Smooth muscle cell (in vitro differentiated cells): ENCODE measurements at regions not wholly inside any gene's neighbourhood (a gene's known extent, or its start where the extent isn't known, plus 50 kb on each side); places are given as distances from the start of the nearest gene placed in this dataset.
A peak's percentile ranks its signal among the peaks of the same experiment; 100 is the strongest.

Experiments used
- DNase-seq: peaks from one replicate; lab custom pipeline; 2025; ENCODE audit not compliant: unreplicated experiment; lab: John Stamatoyannopoulos, UW
- H2AFZ ChIP-seq: fragments of 200-600 bp; sonication (generic); 2 replicates; pipeline ENCODE4 v1.6.0; 2016; ENCODE audit warnings: antibody characterized with exemption, low read depth, mild to moderate bottlenecking
- H3F3A ChIP-seq: fragments of 200-600 bp; sonication (generic); 2 replicates; pipeline ENCODE4 v1.6.0; 2017; ENCODE audit warnings: antibody characterized with exemption, low read depth
- H3K27ac ChIP-seq: fragments of 200-600 bp; sonication (generic); 2 replicates; pipeline ENCODE4 v1.5.1; 2016; ENCODE audit warnings: low read depth, mild to moderate bottlenecking
- H3K27me3 ChIP-seq: fragments of 200-600 bp; sonication (generic); 2 replicates; pipeline ENCODE4 v1.6.1; 2016; ENCODE audit warnings: low read depth, mild to moderate bottlenecking
- H3K36me3 ChIP-seq: fragments of 200-600 bp; sonication (generic); 2 replicates; pipeline ENCODE4 v1.5.1; 2016; ENCODE audit warnings: low read depth
- H3K4me1 ChIP-seq: fragments of 200-600 bp; sonication (generic); 2 replicates; pipeline ENCODE4 v1.5.1; 2016; ENCODE audit warnings: low read depth
- H3K4me2 ChIP-seq: fragments of 200-600 bp; sonication (generic); 2 replicates; pipeline ENCODE4 v1.6.0; 2016; ENCODE audit warnings: mild to moderate bottlenecking
- H3K4me3 ChIP-seq: fragments of 200-600 bp; sonication (generic); 2 replicates; pipeline ENCODE4 v1.5.1; 2016; ENCODE audit warnings: mild to moderate bottlenecking
- H3K79me2 ChIP-seq: fragments of 200-600 bp; sonication (generic); 2 replicates; pipeline ENCODE4 v1.6.0; 2016; ENCODE audit warnings: low read depth, mild to moderate bottlenecking
- H3K9ac ChIP-seq: fragments of 200-600 bp; sonication (generic); 2 replicates; pipeline ENCODE4 v1.6.0; 2016; ENCODE audit warnings: low read depth
- H3K9me3 ChIP-seq: fragments of 200-600 bp; sonication (generic); replicated peaks from 2 replicates; pipeline ENCODE4 v1.5.1; 2016; ENCODE audit warnings: low read depth
- H4K20me1 ChIP-seq: fragments of 200-600 bp; sonication (generic); 2 replicates; pipeline ENCODE4 v1.6.0; 2016; ENCODE audit warnings: low read depth
- CTCF ChIP-seq: fragments of 200-600 bp; sonication (generic); IDR thresholded peaks from 2 replicates; pipeline ENCODE4 v1.5.1; 2017; ENCODE audit warnings: borderline replicate concordance, mild to moderate bottlenecking, antibody characterized with exemption; ENCODE audit not compliant: insufficient read depth, poor library complexity, severe bottlenecking
- WGBS: methylation state at CpG from one replicate; pipeline ENCODE4 v1.1.7; 2016; ENCODE audit warnings: low lambda C conversion rate; 5-methylcytosine and 5-hydroxymethylcytosine counted together

DNA sequence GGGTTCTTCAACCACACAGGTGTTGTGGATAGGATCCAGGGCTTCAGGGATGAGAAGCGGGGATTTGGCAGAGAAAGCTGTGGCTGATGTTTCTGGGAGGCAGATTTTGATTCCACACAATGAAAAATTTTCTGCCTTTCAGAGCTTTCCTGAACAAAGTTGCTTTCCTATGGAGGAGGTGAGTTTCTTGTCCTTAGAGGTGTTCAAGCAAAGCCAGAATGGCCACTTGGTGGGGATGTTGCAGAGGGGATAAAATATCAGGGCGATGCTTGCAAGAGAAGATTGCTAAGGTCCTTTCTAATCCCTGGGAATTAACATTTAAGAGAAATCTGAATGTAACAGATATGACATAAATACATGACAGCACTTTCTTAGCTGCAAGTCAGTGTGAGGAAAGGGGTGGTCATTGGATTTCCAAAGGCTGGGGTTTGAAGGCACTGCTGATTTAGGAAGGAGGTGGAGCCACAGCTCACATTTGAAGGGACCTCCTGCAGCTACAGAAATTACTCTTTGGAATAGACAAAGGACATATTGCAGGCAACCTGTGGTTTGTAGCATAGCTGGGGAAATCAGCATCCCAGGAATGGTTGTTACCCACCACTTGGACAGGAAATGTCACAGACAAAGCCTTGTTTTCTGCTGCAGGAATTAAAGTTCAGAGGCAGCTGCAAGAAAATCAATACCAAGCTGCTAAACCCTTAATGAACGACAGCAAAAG is 271.1 kb upstream of the CHD6 start:
- Histone ChIP-seq H3K4me3 (no peak overlapping the region), H4K20me1 (no peaks in the 10 kb centered on the region), H3K4me1 (no peaks in the 10 kb centered on the region), H3K4me2 (no peak overlapping the region), H3F3A (no peaks in the 10 kb centered on the region), H3K36me3 (no peaks in the 10 kb centered on the region), H2AFZ (no peak overlapping the region), H3K27ac (no peak overlapping the region), H3K9ac (no peak overlapping the region), H3K9me3 (no peaks in the 10 kb centered on the region), H3K79me2 (no peaks in the 10 kb centered on the region), H3K27me3 (peaks cover 3% of the 10 kb centered on the region)
- no peak for DNase-seq
- 68% methylated on average over 3 of the region's 3 CpGs for WGBS
- peak; percentile 30 for TF ChIP-seq CTCF

GRCh38 chr20:41888434-41888833 is 270.3 kb upstream of the CHD6 start:
- Histone ChIP-seq H3K9ac (no peak overlapping the region), H4K20me1 (no peaks in the 10 kb centered on the region), H3K27me3 (peaks cover 7% of the 10 kb centered on the region), H3K27ac (no peak overlapping the region), H3K4me1 (no peaks in the 10 kb centered on the region), H3F3A (no peaks in the 10 kb centered on the region), H3K79me2 (no peaks in the 10 kb centered on the region), H3K36me3 (no peaks in the 10 kb centered on the region), H3K9me3 (no peaks in the 10 kb centered on the region), H3K4me2 (no peak overlapping the region), H3K4me3 (no peak overlapping the region), H2AFZ (no peak overlapping the region)
- DNase-seq: no peak
- WGBS: 94% methylated on average over 8 of the region's 8 CpGs
- TF ChIP-seq CTCF: no peak

- Histone ChIP-seq H3K4me1 (no peaks in the 10 kb centered on the region), H3K4me2 (no peak overlapping the region), H3F3A (no peaks in the 10 kb centered on the region), H3K27me3 (peaks cover 5% of the 10 kb centered on the region), H3K36me3 (no peaks in the 10 kb centered on the region), H3K9me3 (no peaks in the 10 kb centered on the region), H3K4me3 (no peak overlapping the region), H3K79me2 (no peaks in the 10 kb centered on the region), H3K9ac (no peak overlapping the region), H3K27ac (no peak overlapping the region), H4K20me1 (no peaks in the 10 kb centered on the region), H2AFZ (no peak overlapping the region)
- no peak for DNase-seq
- 94% methylated on average over 8 of the region's 8 CpGs for WGBS
- TF ChIP-seq CTCF: no peak
These were observed 269.3 kb upstream of the CHD6 start for GRCh38 chr20:41887500-41887899.

- no peaks in the 10 kb centered on the region for H3K9me3 ChIP-seq
- peaks cover 25% of the 10 kb centered on the region for H3K4me1 ChIP-seq
- no peak overlapping the region for H3K27ac ChIP-seq
- H3K9ac ChIP-seq: no peak overlapping the region
- H2AFZ ChIP-seq: no peak overlapping the region
- no peak for TF ChIP-seq CTCF
- H3K4me2 ChIP-seq: no peak overlapping the region
- no peak overlapping the region for H3K4me3 ChIP-seq
- no peak for DNase-seq
- peaks cover 18% of the 10 kb centered on the region for H3K27me3 ChIP-seq
- H4K20me1 ChIP-seq: no peaks in the 10 kb centered on the region
- H3K36me3 ChIP-seq: no peaks in the 10 kb centered on the region
- WGBS: 94% methylated on average over 1 of the region's 1 CpG
- H3F3A ChIP-seq: no peaks in the 10 kb centered on the region
- no peaks in the 10 kb centered on the region for H3K79me2 ChIP-seq
These were observed 263.4 kb upstream of the CHD6 start for GRCh38 chr20:41881466-41882046.
